ENCODE measurements at regions not wholly inside any gene's neighbourhood (a gene's known extent, or its start where the extent isn't known, plus 50 kb on each side); places are given as distances from the start of the nearest gene placed in this dataset.

GRCh38 chr3:88713233-88713691 lies 394.2 kb upstream of the EPHA3 start:
- Histone ChIP-seq H3K4me3 (ENCODE audit: low read depth, low read length) (no peak overlapping the region), H3K27me3 (ENCODE audit: control insufficient read depth, insufficient read depth, low read length) (no peaks in the 10 kb centered on the region), H3K9me3 (ENCODE audit: control insufficient read depth, insufficient read depth, low read length) (no peaks in the 10 kb centered on the region), H3K27ac (ENCODE audit: low read depth, low read length) (no peak overlapping the region)
- TF ChIP-seq CTCF (IDR thresholded peaks at IDR 0.05; ENCODE audit: low read depth, low read length): no peak
- CTCF ChIA-PET: no interaction called here
- DNase-seq (ENCODE audit: low read depth, low spot score): no peak
- POLR2A ChIA-PET: no interaction called here

GRCh38 chr3:88725440-88726165 lies 381.8 kb upstream of the EPHA3 start:
- CTCF ChIA-PET: no interaction called here
- Histone ChIP-seq H3K27me3 (ENCODE audit: control insufficient read depth, insufficient read depth, low read length) (no peaks in the 10 kb centered on the region), H3K27ac (ENCODE audit: low read depth, low read length) (no peak overlapping the region), H3K4me3 (ENCODE audit: low read depth, low read length) (no peak overlapping the region), H3K9me3 (ENCODE audit: control insufficient read depth, insufficient read depth, low read length) (no peaks in the 10 kb centered on the region)
- DNase-seq (ENCODE audit: low read depth, low spot score): no peak
- POLR2A ChIA-PET: no interaction called here
- TF ChIP-seq CTCF (IDR thresholded peaks at IDR 0.05; ENCODE audit: low read depth, low read length): no peak

GRCh38 chr3:88732186-88732585 lies 375.2 kb upstream of the EPHA3 start:
- no peak for DNase-seq (ENCODE audit: low read depth, low spot score)
- H3K27me3 ChIP-seq (ENCODE audit: control insufficient read depth, insufficient read depth, low read length): no peaks in the 10 kb centered on the region
- no peak for TF ChIP-seq CTCF (IDR thresholded peaks at IDR 0.05; ENCODE audit: low read depth, low read length)
- no peak overlapping the region for H3K4me3 ChIP-seq (ENCODE audit: low read depth, low read length)
- no peaks in the 10 kb centered on the region for H3K9me3 ChIP-seq (ENCODE audit: control insufficient read depth, insufficient read depth, low read length)
- ChIA-PET POLR2A (no interaction called here), CTCF (no interaction called here)
- no peak overlapping the region for H3K27ac ChIP-seq (ENCODE audit: low read depth, low read length)

GRCh38 chr3:88742106-88742505 lies 365.3 kb upstream of the EPHA3 start:
- no peaks in the 10 kb centered on the region for H3K9me3 ChIP-seq (ENCODE audit: control insufficient read depth, insufficient read depth, low read length)
- no peak for DNase-seq (ENCODE audit: low read depth, low spot score)
- no peak for TF ChIP-seq CTCF (IDR thresholded peaks at IDR 0.05; ENCODE audit: low read depth, low read length)
- ChIA-PET POLR2A (no interaction called here), CTCF (no interaction called here)
- H3K27me3 ChIP-seq (ENCODE audit: control insufficient read depth, insufficient read depth, low read length): no peaks in the 10 kb centered on the region
- H3K4me3 ChIP-seq (ENCODE audit: low read depth, low read length): no peak overlapping the region
- H3K27ac ChIP-seq (ENCODE audit: low read depth, low read length): no peak overlapping the region

- Histone ChIP-seq H3K27ac (ENCODE audit: low read depth, low read length) (no peak overlapping the region), H3K4me3 (ENCODE audit: low read depth, low read length) (no peak overlapping the region), H3K27me3 (ENCODE audit: control insufficient read depth, insufficient read depth, low read length) (no peaks in the 10 kb centered on the region), H3K9me3 (ENCODE audit: control insufficient read depth, insufficient read depth, low read length) (no peaks in the 10 kb centered on the region)
- DNase-seq (ENCODE audit: low read depth, low spot score): no peak
- TF ChIP-seq CTCF (IDR thresholded peaks at IDR 0.05; ENCODE audit: low read depth, low read length): no peak
- ChIA-PET CTCF (no interaction called here), POLR2A (no interaction called here)
Measured at GRCh38 chr3:88742674-88743507, 364.5 kb upstream of the EPHA3 start.

All from AG04450 (cell line).